ENCODE measurements at regions not wholly inside any gene's neighbourhood (a gene's known extent, or its start where the extent isn't known, plus 50 kb on each side); places are given as distances from the start of the nearest gene placed in this dataset.
"Not testable (repeated sequence)": the region's sequence is repeated elsewhere in the genome, so short reads cannot be mapped to it uniquely, and the experiment has no call there.

DNA sequence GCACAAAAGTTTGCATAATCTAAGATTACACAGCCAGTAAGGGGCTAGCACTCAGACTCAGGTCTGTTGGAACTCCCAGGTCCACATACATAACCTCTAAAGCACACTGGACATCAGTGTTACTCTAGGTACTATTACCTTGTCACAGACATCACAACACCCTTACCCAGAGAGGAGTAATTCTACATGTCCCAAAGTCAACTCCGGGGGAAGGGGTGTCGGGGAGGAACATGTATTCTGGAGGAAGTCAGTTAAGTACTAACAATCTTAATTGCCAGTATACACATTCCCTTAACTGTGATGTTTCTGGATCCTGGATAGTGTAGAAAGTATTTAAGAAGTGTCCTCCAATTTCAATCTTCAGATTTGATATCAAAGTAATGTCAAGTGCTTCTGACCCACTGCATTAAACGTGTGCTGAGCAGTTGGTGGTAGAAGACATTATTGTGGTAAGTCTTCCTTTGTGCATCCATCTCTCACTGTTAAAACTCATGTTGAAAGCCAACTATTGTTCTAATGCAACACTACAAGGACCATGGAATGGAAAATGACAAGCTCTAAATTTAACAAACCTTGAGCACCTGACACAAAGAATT lies 155.4 kb downstream of the CRPPA start:
- no peak for DNase-seq

DNA sequence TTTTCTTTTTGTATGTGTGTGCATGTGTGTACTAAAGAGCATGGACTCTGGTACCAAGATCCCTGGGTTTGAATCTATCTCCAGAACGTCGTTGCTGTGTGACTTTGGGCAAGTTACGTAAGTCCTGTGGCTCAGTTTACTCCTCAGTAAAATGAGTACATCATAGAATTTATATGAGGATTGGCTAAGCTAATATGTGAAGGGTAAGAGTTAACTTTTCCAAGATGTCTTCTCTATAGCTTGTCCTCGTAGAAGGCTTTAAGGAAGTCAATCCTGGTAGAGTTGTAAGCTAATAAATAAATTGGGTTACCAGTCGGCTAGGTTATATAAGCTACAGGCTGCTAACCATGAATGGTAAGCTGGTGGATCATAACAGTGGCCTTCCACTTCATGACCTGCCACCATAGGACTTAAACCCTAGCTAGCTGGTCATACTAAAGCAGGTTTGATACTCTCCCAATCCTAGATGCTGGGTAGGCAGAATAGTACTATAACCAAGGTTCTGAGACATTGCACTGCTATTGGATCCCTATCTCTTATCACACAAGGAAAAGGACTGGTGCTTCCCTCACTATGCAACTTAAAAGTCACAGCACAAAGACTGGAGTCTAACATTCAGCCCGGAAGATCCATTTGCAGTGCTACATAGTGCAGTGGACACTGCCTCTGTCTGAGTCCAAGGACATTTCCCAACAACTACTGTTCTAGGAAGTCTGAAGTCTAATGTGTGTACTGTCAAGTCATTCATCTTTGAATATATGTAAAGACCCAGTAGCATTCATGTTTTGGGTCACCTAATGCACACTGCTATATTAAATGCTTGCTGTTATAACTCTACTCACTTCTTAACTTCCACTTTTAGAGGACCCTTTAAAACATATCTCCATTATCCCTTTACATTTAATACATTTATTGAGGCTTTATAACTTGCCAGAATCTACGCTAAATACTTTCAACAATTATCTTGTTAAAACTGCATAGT lies 156.2 kb downstream of the CRPPA start:
- DNase-seq, result no peak

DNA sequence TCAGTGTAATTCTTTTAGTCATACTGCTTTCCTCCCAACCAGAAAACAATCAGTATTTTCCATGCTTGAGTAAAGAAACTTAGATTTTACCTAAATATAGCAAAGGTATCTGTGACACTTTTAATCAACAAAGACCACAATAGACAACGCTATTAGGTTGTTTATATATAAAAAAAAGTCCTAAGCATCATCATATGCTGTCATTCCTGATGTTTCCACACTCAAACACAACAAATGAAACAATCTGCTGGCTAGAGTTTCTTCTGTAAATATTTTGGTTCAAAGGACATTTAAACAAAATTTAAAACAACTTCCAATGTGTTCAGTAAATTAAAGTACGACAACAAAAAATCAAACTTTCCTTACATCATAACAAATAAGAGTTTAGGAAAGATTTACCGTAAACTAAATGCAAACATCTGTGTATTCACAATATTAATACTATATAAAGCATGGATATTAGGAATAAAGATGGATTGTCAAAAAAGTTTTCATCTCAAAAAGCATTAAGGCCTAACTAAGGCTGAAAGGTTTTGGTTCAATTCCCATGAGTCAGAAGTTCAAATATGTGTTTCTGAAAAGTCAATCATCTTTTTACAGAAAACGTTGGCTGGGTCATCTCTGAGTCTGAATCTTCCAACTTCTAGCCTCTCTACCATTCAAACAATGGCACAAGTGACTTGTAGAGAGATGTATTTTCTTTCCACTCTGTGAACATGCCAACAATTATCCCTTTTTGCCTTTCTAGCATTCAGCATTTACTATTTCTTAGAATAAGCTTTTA lies 157.1 kb downstream of the CRPPA start:
- no peak for DNase-seq

- not testable (repeated sequence) for DNase-seq
Measured at GRCh38 chr7:16263377-16263776, 158.0 kb downstream of the CRPPA start.

DNA sequence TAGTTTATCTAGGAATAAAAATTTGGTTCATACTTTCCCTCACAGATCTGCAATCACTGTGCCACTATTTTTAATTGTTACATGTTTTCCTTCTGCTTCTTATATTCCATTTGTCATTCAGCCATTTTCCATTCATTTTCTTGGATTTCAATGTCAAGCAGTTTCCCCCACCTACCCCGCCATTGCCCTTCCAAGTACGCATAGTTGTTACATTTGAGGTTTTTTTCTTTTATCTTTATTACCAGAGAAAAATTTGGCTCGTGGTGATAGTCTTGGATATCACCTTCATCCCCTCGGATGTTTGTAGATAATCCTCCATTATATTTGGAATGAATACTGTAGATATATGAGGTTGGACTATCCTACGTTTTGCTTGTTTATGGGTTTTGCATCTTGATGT lies 159.7 kb downstream of the CRPPA start:
- no peak for DNase-seq

- DNase-seq, result no peak
Measured at GRCh38 chr7:16261100-16261499, 160.2 kb downstream of the CRPPA start.

DNA sequence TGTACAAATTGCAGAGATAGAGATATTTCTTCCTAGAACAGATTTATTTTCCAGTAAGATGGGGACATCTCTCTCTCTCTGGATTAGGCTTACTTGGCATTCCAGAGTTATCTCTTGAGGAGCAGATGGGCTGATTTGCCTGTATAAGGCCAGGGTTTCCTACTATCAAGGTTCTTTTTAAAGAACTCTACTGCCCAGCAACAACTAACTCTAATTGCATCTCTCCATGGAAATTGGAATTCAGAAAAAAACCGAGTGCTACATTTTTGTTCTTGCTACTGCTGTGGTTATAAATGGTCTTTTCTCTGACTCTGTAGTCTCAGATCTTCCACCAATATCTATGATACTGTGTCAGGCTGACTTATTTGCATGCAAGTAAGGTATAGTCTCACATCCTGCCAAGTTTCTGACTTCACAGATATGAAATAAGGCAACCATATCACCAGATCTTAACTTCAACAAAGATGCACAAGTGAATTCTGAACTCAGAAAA lies 161.1 kb downstream of the CRPPA start:
- no peak for DNase-seq

DNA sequence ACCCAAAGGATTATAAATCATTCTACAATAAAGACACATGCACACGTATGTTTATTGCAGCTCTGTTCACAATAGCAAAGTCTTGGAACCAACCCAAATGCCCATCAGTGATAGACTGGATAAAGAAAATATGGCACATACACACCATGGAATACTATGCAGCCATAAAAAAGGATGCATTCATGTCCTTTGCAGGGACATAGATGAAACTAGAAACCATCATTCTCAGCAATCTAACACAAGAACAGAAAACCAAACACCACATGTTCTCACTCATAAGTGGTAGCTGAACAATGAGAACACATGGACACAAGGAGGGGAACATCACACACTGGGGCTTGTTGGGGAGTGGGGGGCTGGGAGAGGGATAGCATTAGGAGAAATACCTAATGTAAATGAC lies 164.9 kb downstream of the CRPPA start:
- not testable (repeated sequence) for DNase-seq

DNA sequence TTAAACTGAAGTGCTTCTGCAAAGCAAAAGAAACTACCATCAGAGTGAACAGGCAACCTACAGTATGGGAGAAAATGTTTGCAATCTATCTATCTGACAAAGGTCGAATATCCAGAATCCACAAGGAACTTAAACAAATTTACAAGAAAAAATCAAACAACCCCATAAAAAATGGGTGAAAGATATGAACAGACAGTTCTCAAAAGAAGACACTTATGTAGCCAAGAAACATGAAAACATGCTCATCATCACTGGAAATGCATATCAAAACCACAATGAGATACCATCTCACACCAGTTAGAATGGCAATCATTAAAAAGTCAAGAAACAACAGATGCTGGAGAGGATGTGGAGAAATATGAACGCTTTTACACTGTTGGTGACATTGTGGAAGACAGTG lies 165.4 kb downstream of the CRPPA start:
- not testable (repeated sequence) for DNase-seq

- DNase-seq, result not testable (repeated sequence)
Measured at GRCh38 chr7:16250655-16251054, 170.7 kb downstream of the CRPPA start.

DNA sequence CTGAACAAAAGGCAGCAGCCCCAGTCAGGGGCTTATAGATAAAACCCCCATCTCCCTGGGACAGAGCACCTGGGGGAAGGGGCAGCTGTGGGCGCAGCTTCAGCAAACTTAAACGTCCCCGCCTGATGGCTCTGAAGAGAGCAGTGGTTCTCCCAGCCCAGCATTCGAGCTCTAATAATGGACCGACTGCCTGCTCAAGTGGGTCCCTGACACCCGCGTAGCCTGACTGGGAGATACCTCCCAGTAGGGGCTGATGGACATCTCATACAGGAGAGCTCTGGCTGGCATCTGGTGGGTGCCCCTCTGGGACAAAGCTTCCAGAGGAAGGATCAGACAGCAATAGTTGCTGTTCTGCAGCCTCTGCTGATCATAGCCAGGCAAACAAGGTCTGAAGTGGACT lies 172.1 kb downstream of the CRPPA start:
- not testable (repeated sequence) for DNase-seq

DNA sequence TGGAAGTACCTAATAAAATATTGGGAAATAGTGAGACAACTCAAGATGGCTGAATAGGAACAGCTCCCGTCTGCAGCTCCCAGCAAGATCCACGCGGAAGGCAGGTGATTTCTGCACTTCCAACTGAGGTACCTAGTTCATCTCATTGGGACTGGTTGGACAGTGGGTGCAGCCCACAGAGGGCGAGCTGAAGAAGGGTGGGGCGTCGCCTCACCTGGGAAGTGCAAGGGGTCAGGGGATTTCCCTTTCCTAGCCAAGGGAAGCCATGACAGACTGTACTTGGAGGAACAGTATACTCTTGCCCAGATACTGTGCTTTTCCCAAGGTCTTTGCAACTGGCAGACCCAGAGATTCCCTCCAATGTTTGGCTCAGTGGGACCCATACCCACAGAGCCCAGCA lies 172.8 kb downstream of the CRPPA start:
- not testable (repeated sequence) for DNase-seq

DNA sequence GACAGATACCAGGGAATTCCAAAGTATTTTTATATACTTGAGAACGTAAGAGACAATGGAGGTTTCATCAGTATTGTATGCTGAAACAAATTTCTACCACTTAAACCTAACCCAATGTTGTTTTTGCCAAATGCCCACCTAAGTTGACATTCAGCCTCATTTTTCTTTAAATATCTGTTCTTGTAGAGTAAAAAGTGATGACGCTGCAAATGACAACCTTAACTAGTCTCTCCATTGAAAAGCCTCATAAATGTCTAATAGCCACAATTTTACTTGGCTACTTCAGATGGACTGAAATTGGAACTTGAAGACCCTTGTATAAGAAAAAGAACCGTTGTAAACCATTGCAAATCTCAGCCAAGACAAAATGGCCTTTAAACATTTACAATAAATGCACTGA lies 176.9 kb downstream of the CRPPA start:
- DNase-seq, result no peak

- no peak for DNase-seq
Measured at GRCh38 chr7:16242920-16243319, 178.4 kb downstream of the CRPPA start.

DNA sequence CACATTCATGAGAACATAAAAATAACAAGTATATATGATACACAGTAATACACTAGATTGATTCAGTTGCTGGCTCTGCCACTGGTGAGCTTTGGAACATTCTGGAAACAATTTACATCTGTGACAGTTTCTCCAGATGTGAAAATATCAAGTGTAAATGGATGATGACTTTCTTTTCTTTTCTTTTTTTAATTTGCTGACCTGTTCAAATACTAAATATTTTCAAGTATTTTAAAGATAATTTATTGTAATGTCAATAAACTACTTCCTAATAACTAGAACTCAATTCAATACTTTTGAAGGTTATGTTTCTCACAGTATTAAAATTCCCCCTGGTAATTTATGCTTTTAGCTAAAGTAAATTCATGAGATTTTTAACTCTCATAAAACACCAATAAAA lies 180.3 kb downstream of the CRPPA start:
- no peak for DNase-seq

GRCh38 chr7:16236381-16236780 lies 185.0 kb downstream of the CRPPA start:
- DNase-seq, result no peak

GRCh38 chr7:16235147-16236114 lies 185.9 kb downstream of the CRPPA start:
- no peak for DNase-seq

GRCh38 chr7:16234493-16235146 lies 186.7 kb downstream of the CRPPA start:
- no peak for DNase-seq

DNA sequence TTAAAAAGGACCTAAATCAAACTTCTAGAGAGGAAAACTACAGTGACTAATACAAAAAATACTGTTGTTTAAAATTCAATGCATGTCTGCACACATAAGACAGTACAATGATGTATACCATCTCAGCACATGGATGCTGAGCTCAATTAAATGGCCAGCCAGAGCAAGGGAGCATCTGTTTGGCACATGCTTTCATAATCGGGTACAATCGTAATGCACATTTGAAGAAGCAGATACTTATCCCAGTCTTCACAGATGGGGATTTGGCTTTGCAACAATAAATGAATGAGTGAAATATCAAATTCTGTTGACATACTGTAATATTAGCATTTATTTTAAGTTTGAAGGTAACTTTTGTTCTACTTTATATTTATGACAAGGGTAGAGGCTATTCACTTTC lies 187.8 kb downstream of the CRPPA start:
- DNase-seq, result no peak

GRCh38 chr7:16232273-16232672 lies 189.1 kb downstream of the CRPPA start:
- DNase-seq, result no peak

DNA sequence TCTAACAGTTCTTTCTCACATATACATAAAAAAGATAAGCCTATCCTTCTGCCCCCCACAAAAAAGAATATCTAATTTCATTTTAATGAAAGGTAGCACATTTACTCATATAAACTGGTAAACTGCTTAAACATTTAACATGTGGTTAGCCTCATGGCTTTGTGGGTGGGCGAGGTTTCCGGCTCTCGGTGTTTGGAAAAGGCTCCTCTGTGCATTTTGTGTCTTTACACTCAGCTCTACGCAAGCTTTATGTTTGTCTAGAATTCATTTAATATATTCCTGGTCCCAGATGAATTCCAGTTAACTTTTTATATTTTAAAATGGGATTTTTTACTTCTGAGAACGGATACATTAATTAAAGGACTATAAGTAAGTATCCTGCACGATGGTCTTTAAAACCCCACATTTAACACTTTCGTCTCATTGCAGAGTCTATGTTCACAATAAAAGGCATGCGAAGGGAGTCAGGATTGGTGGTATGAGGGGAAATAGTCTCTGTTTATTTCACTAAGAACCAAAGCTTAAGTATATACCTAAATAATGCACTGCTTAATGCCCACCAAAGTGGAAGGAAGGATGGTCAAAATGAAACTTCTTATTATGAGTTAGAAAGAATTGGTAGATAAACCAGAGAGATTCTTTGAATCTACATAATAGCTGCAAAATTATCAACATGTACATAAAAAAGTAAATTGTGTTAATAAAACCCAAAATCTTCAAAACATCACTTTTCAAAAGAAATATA lies 197.2 kb downstream of the CRPPA start:
- DNase-seq, result no peak
